ENCODE measurements at regions not wholly inside any gene's neighbourhood (a gene's known extent, or its start where the extent isn't known, plus 50 kb on each side); places are given as distances from the start of the nearest gene placed in this dataset.
A peak's percentile ranks its signal among the peaks of the same experiment; 100 is the strongest.

- no peak for DNase-seq (ENCODE audit: low spot score)
- Histone ChIP-seq H3K18ac (ENCODE audit: low read length) (no peak overlapping the region), H3K79me1 (ENCODE audit: low read depth, low read length) (no peaks in the 10 kb centered on the region), H3K4ac (ENCODE audit: low read length) (no peak overlapping the region), H2BK15ac (ENCODE audit: low read length) (no peak overlapping the region), H2BK12ac (ENCODE audit: low read length) (no peak overlapping the region), H4K91ac (ENCODE audit: low read depth, low read length, poor library complexity) (no peak overlapping the region), H3K23ac (ENCODE audit: low read depth, low read length, poor library complexity) (no peak overlapping the region), H2AK5ac (ENCODE audit: low read depth, low read length) (no peak overlapping the region), H3K9ac (ENCODE audit: low read depth, low read length, poor library complexity) (no peak overlapping the region), H2AFZ (ENCODE audit: low read length) (no peak overlapping the region), H3K4me2 (ENCODE audit: insufficient read depth, low read length, poor library complexity, severe bottlenecking) (no peak overlapping the region), H2BK5ac (ENCODE audit: low read length) (no peak overlapping the region), H3K14ac (ENCODE audit: low read length) (no peak overlapping the region), H3K36me3 (replicated peaks in 1 of 2; ENCODE audit: control insufficient read depth in 2 of 2, insufficient read depth in 2 of 2, low read length in 2 of 2) (no peaks in the 10 kb centered on the region), H3K27me3 (ENCODE audit: control insufficient read depth in 3 of 3, insufficient read depth in 3 of 3, low read depth in 1 of 3, low read length in 3 of 3) (no peaks in the 10 kb centered on the region), H4K8ac (ENCODE audit: low read depth, low read length) (no peak overlapping the region), H3K27ac (replicated peaks; ENCODE audit: low read length) (no peak overlapping the region), H3K4me1 (ENCODE audit: control insufficient read depth in 2 of 2, insufficient read depth in 1 of 2, low read depth in 1 of 2, low read length in 2 of 2) (no peaks in the 10 kb centered on the region), H2BK120ac (ENCODE audit: low read depth, low read length) (no peak overlapping the region), H3K4me3 (ENCODE audit: low read length in 2 of 2) (no peak overlapping the region), H3K9me3 (replicated peaks in 1 of 2; ENCODE audit: control insufficient read depth in 2 of 2, insufficient read depth in 1 of 2, low read depth in 1 of 2, low read length in 2 of 2) (peaks cover 0 to 3% of the 10 kb centered on the region in 2 donors)
These were observed 211.2 kb upstream of the SYT10 start for GRCh38 chr12:33650832-33651231.

- Histone ChIP-seq H3K27ac (replicated peaks; ENCODE audit: low read length) (no peak overlapping the region), H2AFZ (ENCODE audit: low read length) (no peak overlapping the region), H3K4me3 (ENCODE audit: low read length in 2 of 2) (no peak overlapping the region), H3K14ac (ENCODE audit: low read length) (no peak overlapping the region), H4K8ac (ENCODE audit: low read depth, low read length) (no peak overlapping the region), H3K79me1 (ENCODE audit: low read depth, low read length) (no peaks in the 10 kb centered on the region), H2BK5ac (ENCODE audit: low read length) (no peak overlapping the region), H4K91ac (ENCODE audit: low read depth, low read length, poor library complexity) (no peak overlapping the region), H3K23ac (ENCODE audit: low read depth, low read length, poor library complexity) (no peak overlapping the region), H3K9me3 (replicated peaks in 1 of 2; ENCODE audit: control insufficient read depth in 2 of 2, insufficient read depth in 1 of 2, low read depth in 1 of 2, low read length in 2 of 2) (peaks cover 0 to 3% of the 10 kb centered on the region in 2 donors), H2BK15ac (ENCODE audit: low read length) (no peak overlapping the region), H3K4ac (ENCODE audit: low read length) (no peak overlapping the region), H3K18ac (ENCODE audit: low read length) (no peak overlapping the region), H2BK120ac (ENCODE audit: low read depth, low read length) (no peak overlapping the region), H2BK12ac (ENCODE audit: low read length) (no peak overlapping the region), H3K4me1 (ENCODE audit: control insufficient read depth in 2 of 2, insufficient read depth in 1 of 2, low read depth in 1 of 2, low read length in 2 of 2) (no peaks in the 10 kb centered on the region), H2AK5ac (ENCODE audit: low read depth, low read length) (no peak overlapping the region), H3K27me3 (ENCODE audit: control insufficient read depth in 3 of 3, insufficient read depth in 3 of 3, low read depth in 1 of 3, low read length in 3 of 3) (no peaks in the 10 kb centered on the region), H3K9ac (ENCODE audit: low read depth, low read length, poor library complexity) (no peak overlapping the region), H3K36me3 (replicated peaks in 1 of 2; ENCODE audit: control insufficient read depth in 2 of 2, insufficient read depth in 2 of 2, low read length in 2 of 2) (no peaks in the 10 kb centered on the region), H3K4me2 (ENCODE audit: insufficient read depth, low read length, poor library complexity, severe bottlenecking) (no peak overlapping the region)
- no CpG with 5 or more reads among the region's 3 CpGs for WGBS, 2 donors (ENCODE audit: extremely low coverage in 2 of 2, insufficient read length in 2 of 2, insufficient replicate concordance in 1 of 2)
- DNase-seq (ENCODE audit: low spot score), result no peak
These were observed 213.7 kb upstream of the SYT10 start for GRCh38 chr12:33653362-33653761.

DNA sequence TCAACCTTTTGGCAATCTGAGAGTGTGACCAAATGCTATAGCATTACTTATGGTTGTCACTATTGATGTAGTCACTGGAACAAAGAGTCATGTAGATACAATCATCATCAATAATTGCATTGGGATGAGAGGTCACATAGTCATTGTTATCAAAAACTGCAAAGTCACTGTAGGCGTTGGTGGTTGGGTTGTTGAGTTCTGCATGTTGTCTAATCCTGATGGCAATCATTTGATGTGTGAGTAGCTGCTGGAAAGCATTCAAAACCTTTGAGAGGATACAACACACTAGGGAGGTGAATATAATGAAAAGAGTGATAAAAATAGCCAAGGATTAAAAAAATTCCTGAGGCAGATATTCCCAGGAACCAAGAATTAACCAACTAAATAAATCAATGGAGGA, 214.7 kb upstream of the SYT10 start:
- WGBS, 2 donors (ENCODE audit: extremely low coverage in 2 of 2, insufficient read length in 2 of 2, insufficient replicate concordance in 1 of 2), result no CpG with 5 or more reads among the region's 1 CpG
- no peak overlapping the region for H2BK120ac ChIP-seq (ENCODE audit: low read depth, low read length)
- H3K4ac ChIP-seq (ENCODE audit: low read length), result no peak overlapping the region
- H2BK5ac ChIP-seq (ENCODE audit: low read length), result no peak overlapping the region
- no peaks in the 10 kb centered on the region for H3K79me1 ChIP-seq (ENCODE audit: low read depth, low read length)
- no peak overlapping the region for H3K4me2 ChIP-seq (ENCODE audit: insufficient read depth, low read length, poor library complexity, severe bottlenecking)
- no peak overlapping the region for H2AK5ac ChIP-seq (ENCODE audit: low read depth, low read length)
- H3K18ac ChIP-seq (ENCODE audit: low read length), result no peak overlapping the region
- no peaks in the 10 kb centered on the region for H3K4me1 ChIP-seq (ENCODE audit: control insufficient read depth in 2 of 2, insufficient read depth in 1 of 2, low read depth in 1 of 2, low read length in 2 of 2)
- no peak overlapping the region for H2BK12ac ChIP-seq (ENCODE audit: low read length)
- no peak overlapping the region for H3K23ac ChIP-seq (ENCODE audit: low read depth, low read length, poor library complexity)
- H2AFZ ChIP-seq (ENCODE audit: low read length), result no peak overlapping the region
- H3K4me3 ChIP-seq (ENCODE audit: low read length in 2 of 2), result no peak overlapping the region
- H2BK15ac ChIP-seq (ENCODE audit: low read length), result no peak overlapping the region
- H4K8ac ChIP-seq (ENCODE audit: low read depth, low read length), result no peak overlapping the region
- no peak overlapping the region for H3K27ac ChIP-seq (replicated peaks; ENCODE audit: low read length)
- H3K36me3 ChIP-seq (replicated peaks in 1 of 2; ENCODE audit: control insufficient read depth in 2 of 2, insufficient read depth in 2 of 2, low read length in 2 of 2), result no peaks in the 10 kb centered on the region
- DNase-seq (ENCODE audit: low spot score), result no peak
- H3K9me3 ChIP-seq (replicated peaks in 1 of 2; ENCODE audit: control insufficient read depth in 2 of 2, insufficient read depth in 1 of 2, low read depth in 1 of 2, low read length in 2 of 2), result peaks cover 0 to 3% of the 10 kb centered on the region in 2 donors
- H3K27me3 ChIP-seq (ENCODE audit: control insufficient read depth in 3 of 3, insufficient read depth in 3 of 3, low read depth in 1 of 3, low read length in 3 of 3), result no peaks in the 10 kb centered on the region
- H3K14ac ChIP-seq (ENCODE audit: low read length), result no peak overlapping the region
- H3K9ac ChIP-seq (ENCODE audit: low read depth, low read length, poor library complexity), result no peak overlapping the region
- H4K91ac ChIP-seq (ENCODE audit: low read depth, low read length, poor library complexity), result no peak overlapping the region

DNA sequence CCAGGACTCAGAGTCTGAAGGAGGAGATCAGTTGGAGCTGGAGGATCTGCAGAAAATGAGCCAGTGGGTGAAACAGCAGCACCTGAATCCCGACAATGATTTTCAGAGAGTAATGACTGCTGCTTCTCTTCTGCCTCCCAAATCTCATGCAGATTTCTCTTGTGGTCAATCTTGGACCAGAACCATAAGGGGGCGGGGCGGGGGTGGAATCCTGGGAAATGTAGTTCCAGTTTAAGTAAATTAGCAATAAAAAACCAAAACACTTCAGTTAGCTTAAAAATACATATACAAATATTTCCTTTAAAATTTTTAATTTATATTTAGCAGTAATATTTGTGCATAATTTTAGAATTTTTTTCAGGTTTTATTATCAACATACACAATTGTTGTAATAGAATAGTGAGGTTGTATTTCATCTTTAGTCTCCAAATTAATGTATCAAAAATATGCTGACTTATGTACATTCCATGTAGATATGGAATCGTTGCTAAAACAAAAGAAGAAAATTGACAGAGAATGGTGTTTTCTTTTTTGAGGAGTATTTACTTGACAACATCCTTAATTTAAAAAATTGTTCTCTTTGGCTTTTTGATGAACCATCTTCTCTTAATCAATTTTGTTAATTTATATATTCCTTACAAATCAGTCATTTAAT, 223.5 kb upstream of the SYT10 start:
- Histone ChIP-seq H3K27me3 (ENCODE audit: control insufficient read depth in 3 of 3, insufficient read depth in 3 of 3, low read depth in 1 of 3, low read length in 3 of 3) (no peaks in the 10 kb centered on the region), H3K23ac (ENCODE audit: low read depth, low read length, poor library complexity) (no peak overlapping the region), H3K4me1 (ENCODE audit: control insufficient read depth in 2 of 2, insufficient read depth in 1 of 2, low read depth in 1 of 2, low read length in 2 of 2) (no peaks in the 10 kb centered on the region), H2BK12ac (ENCODE audit: low read length) (no peak overlapping the region), H3K79me1 (ENCODE audit: low read depth, low read length) (no peaks in the 10 kb centered on the region), H2BK120ac (ENCODE audit: low read depth, low read length) (no peak overlapping the region), H3K36me3 (replicated peaks in 1 of 2; ENCODE audit: control insufficient read depth in 2 of 2, insufficient read depth in 2 of 2, low read length in 2 of 2) (no peaks in the 10 kb centered on the region), H3K9me3 (replicated peaks in 1 of 2; ENCODE audit: control insufficient read depth in 2 of 2, insufficient read depth in 1 of 2, low read depth in 1 of 2, low read length in 2 of 2) (no peaks in the 10 kb centered on the region), H2AK5ac (ENCODE audit: low read depth, low read length) (no peak overlapping the region), H4K91ac (ENCODE audit: low read depth, low read length, poor library complexity) (no peak overlapping the region), H2AFZ (ENCODE audit: low read length) (peak overlapping the region; percentile 6), H2BK5ac (ENCODE audit: low read length) (no peak overlapping the region), H3K4me2 (ENCODE audit: insufficient read depth, low read length, poor library complexity, severe bottlenecking) (no peak overlapping the region), H3K9ac (ENCODE audit: low read depth, low read length, poor library complexity) (no peak overlapping the region), H2BK15ac (ENCODE audit: low read length) (no peak overlapping the region), H4K8ac (ENCODE audit: low read depth, low read length) (no peak overlapping the region), H3K4me3 (ENCODE audit: low read length in 2 of 2) (no peak overlapping the region), H3K4ac (ENCODE audit: low read length) (no peak overlapping the region), H3K18ac (ENCODE audit: low read length) (no peak overlapping the region), H3K14ac (ENCODE audit: low read length) (no peak overlapping the region), H3K27ac (replicated peaks; ENCODE audit: low read length) (no peak overlapping the region)
- WGBS, 2 donors (ENCODE audit: extremely low coverage in 2 of 2, insufficient read length in 2 of 2, insufficient replicate concordance in 1 of 2), result no CpG with 5 or more reads among the region's 4 CpGs
- DNase-seq (ENCODE audit: low spot score), result no peak

All from neuronal stem cell (in vitro differentiated cells).